ENCODE measurements at regions not wholly inside any gene's neighbourhood (a gene's known extent, or its start where the extent isn't known, plus 50 kb on each side); places are given as distances from the start of the nearest gene placed in this dataset.

GRCh38 chr19:30316000-30316491, 56.1 kb upstream of the ZNF536 start:
- peaks cover 64% of the 10 kb centered on the region for H3K9me3 ChIP-seq (ENCODE audit: control insufficient read depth, insufficient read depth, low read length)
- no peak overlapping the region for H3K4me3 ChIP-seq (ENCODE audit: low read depth, low read length)
- POLR2A ChIA-PET, result no interaction called here
- no peaks in the 10 kb centered on the region for H3K27me3 ChIP-seq (ENCODE audit: control insufficient read depth, insufficient read depth, low read length)
- TF ChIP-seq CTCF (IDR thresholded peaks at IDR 0.05; ENCODE audit: low read depth, low read length), result no peak
- H3K27ac ChIP-seq (ENCODE audit: low read depth, low read length), result no peak overlapping the region
- DNase-seq (ENCODE audit: low read depth, low spot score), result no peak
- CTCF ChIA-PET, result no interaction called here

DNA sequence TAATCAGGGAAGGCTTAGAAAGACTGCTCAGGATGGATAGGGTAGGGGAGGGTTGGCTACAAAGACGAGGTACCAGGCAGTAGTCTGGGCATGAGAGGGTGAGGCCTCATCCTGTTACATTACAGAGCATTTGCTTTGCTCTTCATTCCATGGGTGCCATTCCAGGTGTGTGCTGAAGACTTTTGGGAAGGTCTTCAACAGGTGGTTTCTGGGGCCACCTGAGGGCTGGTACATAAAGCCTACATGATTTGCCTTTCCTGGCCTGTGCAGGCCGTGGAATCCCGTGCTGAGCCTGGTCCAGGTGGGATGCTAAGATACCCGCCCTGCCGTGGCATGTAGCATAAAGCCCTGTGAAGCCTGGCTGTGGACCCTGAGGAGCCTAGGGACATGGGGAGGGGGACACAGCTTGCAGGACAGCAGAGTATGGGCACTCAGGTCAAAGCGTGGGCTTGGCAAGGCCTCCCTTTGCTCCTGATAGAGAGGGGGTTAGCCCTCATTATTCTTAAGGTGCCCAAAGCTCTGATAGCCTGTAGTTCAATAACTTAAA, 55.6 kb upstream of the ZNF536 start:
- Histone ChIP-seq H3K27ac (ENCODE audit: low read depth, low read length) (no peak overlapping the region), H3K4me3 (ENCODE audit: low read depth, low read length) (no peak overlapping the region), H3K27me3 (ENCODE audit: control insufficient read depth, insufficient read depth, low read length) (no peaks in the 10 kb centered on the region), H3K9me3 (ENCODE audit: control insufficient read depth, insufficient read depth, low read length) (peaks cover 66% of the 10 kb centered on the region)
- CTCF ChIA-PET, result no interaction called here
- no peak for DNase-seq (ENCODE audit: low read depth, low spot score)
- no peak for TF ChIP-seq CTCF (IDR thresholded peaks at IDR 0.05; ENCODE audit: low read depth, low read length)
- POLR2A ChIA-PET, result no interaction called here

DNA sequence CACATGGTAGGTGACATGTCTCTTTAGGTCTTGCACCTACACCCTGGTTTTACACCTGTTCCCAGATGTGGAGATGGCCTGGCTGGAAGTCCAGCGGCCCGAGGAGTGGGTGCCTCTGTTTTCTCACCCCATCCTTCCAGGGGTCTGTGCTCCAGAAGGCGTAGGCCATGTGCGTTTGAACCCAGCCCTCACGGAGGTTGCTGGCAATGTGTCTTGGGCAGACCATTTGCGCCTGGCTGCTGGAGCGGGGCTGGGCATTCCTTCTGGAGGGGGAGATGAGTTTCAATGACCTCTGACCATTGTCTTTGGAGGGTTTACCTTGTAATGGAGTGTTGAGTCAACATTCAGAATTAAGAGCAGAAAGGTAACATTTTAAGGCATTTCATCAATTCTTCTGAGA, 54.8 kb upstream of the ZNF536 start:
- no peak overlapping the region for H3K4me3 ChIP-seq (ENCODE audit: low read depth, low read length)
- DNase-seq (ENCODE audit: low read depth, low spot score), result no peak
- TF ChIP-seq CTCF (IDR thresholded peaks at IDR 0.05; ENCODE audit: low read depth, low read length), result no peak
- POLR2A ChIA-PET, result no interaction called here
- no peak overlapping the region for H3K27ac ChIP-seq (ENCODE audit: low read depth, low read length)
- CTCF ChIA-PET, result no interaction called here
- H3K27me3 ChIP-seq (ENCODE audit: control insufficient read depth, insufficient read depth, low read length), result no peaks in the 10 kb centered on the region
- H3K9me3 ChIP-seq (ENCODE audit: control insufficient read depth, insufficient read depth, low read length), result peaks cover 65% of the 10 kb centered on the region

GRCh38 chr19:30318261-30318660, 53.9 kb upstream of the ZNF536 start:
- CTCF ChIA-PET, result no interaction called here
- Histone ChIP-seq H3K9me3 (ENCODE audit: control insufficient read depth, insufficient read depth, low read length) (peaks cover 65% of the 10 kb centered on the region), H3K27me3 (ENCODE audit: control insufficient read depth, insufficient read depth, low read length) (no peaks in the 10 kb centered on the region), H3K4me3 (ENCODE audit: low read depth, low read length) (no peak overlapping the region), H3K27ac (ENCODE audit: low read depth, low read length) (no peak overlapping the region)
- TF ChIP-seq CTCF (IDR thresholded peaks at IDR 0.05; ENCODE audit: low read depth, low read length), result no peak
- POLR2A ChIA-PET, result no interaction called here
- DNase-seq (ENCODE audit: low read depth, low spot score), result no peak

DNA sequence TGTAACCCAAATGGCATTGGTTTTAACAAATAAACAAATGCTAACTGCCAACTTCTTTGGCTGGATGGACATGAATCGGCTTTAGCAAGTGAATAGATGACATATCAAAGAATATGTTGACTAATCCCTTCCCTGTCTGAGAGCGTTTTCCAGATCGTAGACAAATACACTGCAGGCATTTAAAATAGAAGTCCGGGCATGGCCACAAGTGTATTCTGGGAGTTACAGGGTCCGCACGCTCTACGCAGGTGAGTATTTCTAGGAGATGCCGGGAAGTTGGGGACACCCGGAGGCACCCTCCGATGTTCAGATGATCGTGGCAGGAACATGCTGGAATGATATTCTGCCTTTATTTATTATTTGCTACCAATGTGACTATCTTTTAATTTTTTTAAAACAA, 53.2 kb upstream of the ZNF536 start:
- TF ChIP-seq CTCF (IDR thresholded peaks at IDR 0.05; ENCODE audit: low read depth, low read length), result no peak
- Histone ChIP-seq H3K27ac (ENCODE audit: low read depth, low read length) (no peak overlapping the region), H3K27me3 (ENCODE audit: control insufficient read depth, insufficient read depth, low read length) (no peaks in the 10 kb centered on the region), H3K9me3 (ENCODE audit: control insufficient read depth, insufficient read depth, low read length) (peaks cover 65% of the 10 kb centered on the region), H3K4me3 (ENCODE audit: low read depth, low read length) (no peak overlapping the region)
- DNase-seq (ENCODE audit: low read depth, low spot score), result no peak
- ChIA-PET POLR2A (no interaction called here), CTCF (no interaction called here)

Data from AG04450 (cell line).